Natural killer cell treated with Interleukin-12 subunit alpha and Interleukin-12 subunit beta and Interleukin-15 and Interleukin-18, amount 100 ng/mL, for 72 hours (primary cell): ENCODE measurements at regions not wholly inside any gene's neighbourhood (a gene's known extent, or its start where the extent isn't known, plus 50 kb on each side); places are given as distances from the start of the nearest gene placed in this dataset.

ENCODE experiments used
- ATAC-seq, 2 donors: fragments of 150-1000 bp; cut with Tn5 transposase in 1 of 2; sonication (Bioruptor Pico), chemical (Tn5 transposase) in 1 of 2; 2 replicates each; pipeline ENCODE4 v1.10.0; 2021
- DNase-seq: peaks from one replicate; pipeline ENCODE4 v3.0.0; 2022; ENCODE audit warnings: low spot score
- H3K27ac Mint-ChIP-seq, 2 donors: 1 replicate in 1 of 2; 2 replicates in 1 of 2; pipeline ENCODE4 v1.8.0; 2022; ENCODE audit warnings: mixed read lengths in 2 of 2, mild to moderate bottlenecking in 1 of 2, moderate library complexity in 1 of 2
- H3K27me3 Mint-ChIP-seq, 2 donors: 1 replicate in 1 of 2; 2 replicates in 1 of 2; pipeline ENCODE4 v1.8.0; 2022; ENCODE audit warnings: mixed read lengths in 2 of 2
- H3K36me3 Mint-ChIP-seq: one replicate; pipeline ENCODE4 v1.8.0; 2022; ENCODE audit warnings: mixed read lengths
- H3K4me1 Mint-ChIP-seq, 2 donors: 1 replicate in 1 of 2; 2 replicates in 1 of 2; pipeline ENCODE4 v1.8.0; 2022; ENCODE audit warnings: low read depth in 2 of 2, mixed read lengths in 2 of 2, mild to moderate bottlenecking in 1 of 2
- H3K4me3 Mint-ChIP-seq: one replicate; pipeline ENCODE4 v1.8.0; 2022; ENCODE audit warnings: mixed read lengths
- H3K9me3 Mint-ChIP-seq: 2 replicates; pipeline ENCODE4 v1.8.0; 2022; ENCODE audit warnings: mixed read lengths

- Mint-ChIP-seq H3K4me1 (no peaks in the 10 kb centered on the region), H3K27ac (no peak overlapping the region), H3K9me3 (no peaks in the 10 kb centered on the region), H3K36me3 (no peaks in the 10 kb centered on the region), H3K27me3 (no peaks in the 10 kb centered on the region), H3K4me3 (no peak overlapping the region)
- DNase-seq (no peak), ATAC-seq (no peak)
Measured at GRCh38 chr6:113416170-113416569, 441.0 kb upstream of the MARCKS start.

GRCh38 chr6:113420290-113420689 lies 436.9 kb upstream of the MARCKS start:
- no peaks in the 10 kb centered on the region for H3K36me3 Mint-ChIP-seq
- ATAC-seq (no peak), DNase-seq (no peak)
- no peak overlapping the region for H3K27ac Mint-ChIP-seq
- no peak overlapping the region for H3K4me3 Mint-ChIP-seq
- H3K4me1 Mint-ChIP-seq: no peaks in the 10 kb centered on the region
- no peaks in the 10 kb centered on the region for H3K27me3 Mint-ChIP-seq
- H3K9me3 Mint-ChIP-seq: no peaks in the 10 kb centered on the region

- Mint-ChIP-seq H3K4me1 (no peaks in the 10 kb centered on the region), H3K27me3 (no peaks in the 10 kb centered on the region), H3K9me3 (no peaks in the 10 kb centered on the region), H3K4me3 (no peak overlapping the region), H3K27ac (no peak overlapping the region), H3K36me3 (no peaks in the 10 kb centered on the region)
- DNase-seq (no peak), ATAC-seq (no peak)
Measured at GRCh38 chr6:113421997-113422396, 435.1 kb upstream of the MARCKS start.

- no peak overlapping the region for H3K27ac Mint-ChIP-seq
- H3K4me3 Mint-ChIP-seq: no peak overlapping the region
- no peak for DNase-seq
- no peaks in the 10 kb centered on the region for H3K27me3 Mint-ChIP-seq
- H3K36me3 Mint-ChIP-seq: no peaks in the 10 kb centered on the region
- no peaks in the 10 kb centered on the region for H3K4me1 Mint-ChIP-seq
- H3K9me3 Mint-ChIP-seq: no peaks in the 10 kb centered on the region
- ATAC-seq: no peak
Measured at GRCh38 chr6:113423956-113424355, 433.2 kb upstream of the MARCKS start.

GRCh38 chr6:113425977-113426660 lies 431.0 kb upstream of the MARCKS start:
- Mint-ChIP-seq H3K36me3 (no peaks in the 10 kb centered on the region), H3K4me1 (no peaks in the 10 kb centered on the region), H3K27ac (no peak overlapping the region), H3K9me3 (peaks cover 3% of the 10 kb centered on the region), H3K27me3 (no peaks in the 10 kb centered on the region), H3K4me3 (no peak overlapping the region)
- no peak for DNase-seq
- ATAC-seq: no peak

GRCh38 chr6:113427617-113428016 lies 429.5 kb upstream of the MARCKS start:
- H3K27ac Mint-ChIP-seq: no peak overlapping the region
- no peaks in the 10 kb centered on the region for H3K4me1 Mint-ChIP-seq
- H3K9me3 Mint-ChIP-seq: peaks cover 3% of the 10 kb centered on the region
- no peak overlapping the region for H3K4me3 Mint-ChIP-seq
- no peak for DNase-seq
- no peaks in the 10 kb centered on the region for H3K36me3 Mint-ChIP-seq
- no peak for ATAC-seq
- no peaks in the 10 kb centered on the region for H3K27me3 Mint-ChIP-seq

- DNase-seq: no peak
- peaks cover 7% of the 10 kb centered on the region for H3K9me3 Mint-ChIP-seq
- H3K4me1 Mint-ChIP-seq: no peaks in the 10 kb centered on the region
- no peak overlapping the region for H3K4me3 Mint-ChIP-seq
- no peaks in the 10 kb centered on the region for H3K36me3 Mint-ChIP-seq
- no peak for ATAC-seq
- H3K27ac Mint-ChIP-seq: no peak overlapping the region
- H3K27me3 Mint-ChIP-seq: no peaks in the 10 kb centered on the region
Measured at GRCh38 chr6:113428702-113429101, 428.4 kb upstream of the MARCKS start.

GRCh38 chr6:113432521-113433334 lies 424.4 kb upstream of the MARCKS start:
- ATAC-seq (no peak), DNase-seq (no peak)
- H3K9me3 Mint-ChIP-seq: peaks cover 7% of the 10 kb centered on the region
- H3K27me3 Mint-ChIP-seq: no peaks in the 10 kb centered on the region
- no peaks in the 10 kb centered on the region for H3K36me3 Mint-ChIP-seq
- H3K27ac Mint-ChIP-seq: no peak overlapping the region
- no peaks in the 10 kb centered on the region for H3K4me1 Mint-ChIP-seq
- no peak overlapping the region for H3K4me3 Mint-ChIP-seq

GRCh38 chr6:113433335-113433991 lies 423.7 kb upstream of the MARCKS start:
- Mint-ChIP-seq H3K27me3 (no peaks in the 10 kb centered on the region), H3K4me3 (no peak overlapping the region), H3K9me3 (peaks cover 7% of the 10 kb centered on the region), H3K4me1 (no peaks in the 10 kb centered on the region), H3K27ac (no peak overlapping the region), H3K36me3 (no peaks in the 10 kb centered on the region)
- ATAC-seq: no peak
- DNase-seq: no peak

- Mint-ChIP-seq H3K4me3 (no peak overlapping the region), H3K9me3 (peaks cover 7% of the 10 kb centered on the region), H3K4me1 (no peaks in the 10 kb centered on the region), H3K27ac (no peak overlapping the region), H3K36me3 (no peaks in the 10 kb centered on the region), H3K27me3 (no peaks in the 10 kb centered on the region)
- DNase-seq (no peak), ATAC-seq (no peak)
Measured at GRCh38 chr6:113434641-113435040, 422.5 kb upstream of the MARCKS start.

- Mint-ChIP-seq H3K4me1 (no peaks in the 10 kb centered on the region), H3K4me3 (no peak overlapping the region), H3K36me3 (no peaks in the 10 kb centered on the region), H3K27ac (no peak overlapping the region), H3K27me3 (no peaks in the 10 kb centered on the region), H3K9me3 (peaks cover 10% of the 10 kb centered on the region)
- ATAC-seq (no peak), DNase-seq (no peak)
Measured at GRCh38 chr6:113437566-113437965, 419.6 kb upstream of the MARCKS start.

- Mint-ChIP-seq H3K36me3 (no peaks in the 10 kb centered on the region), H3K27me3 (no peaks in the 10 kb centered on the region), H3K9me3 (peaks cover 6% of the 10 kb centered on the region), H3K4me1 (no peaks in the 10 kb centered on the region), H3K4me3 (no peak overlapping the region), H3K27ac (no peak overlapping the region)
- ATAC-seq (no peak), DNase-seq (no peak)
Measured at GRCh38 chr6:113439866-113440265, 417.3 kb upstream of the MARCKS start.

- Mint-ChIP-seq H3K27me3 (no peaks in the 10 kb centered on the region), H3K4me1 (no peaks in the 10 kb centered on the region), H3K4me3 (no peak overlapping the region), H3K27ac (no peak overlapping the region), H3K9me3 (peaks cover 9% of the 10 kb centered on the region), H3K36me3 (no peaks in the 10 kb centered on the region)
- ATAC-seq (no peak), DNase-seq (no peak)
Measured at GRCh38 chr6:113442040-113442439, 415.1 kb upstream of the MARCKS start.

GRCh38 chr6:113445201-113445600 lies 411.9 kb upstream of the MARCKS start:
- ATAC-seq: no peak
- Mint-ChIP-seq H3K27ac (no peak overlapping the region), H3K27me3 (no peaks in the 10 kb centered on the region), H3K4me3 (no peak overlapping the region), H3K36me3 (no peaks in the 10 kb centered on the region), H3K4me1 (no peaks in the 10 kb centered on the region), H3K9me3 (peaks cover 6% of the 10 kb centered on the region)
- DNase-seq: no peak
